ENCODE measurements at regions not wholly inside any gene's neighbourhood (a gene's known extent, or its start where the extent isn't known, plus 50 kb on each side); places are given as distances from the start of the nearest gene placed in this dataset.

- TF ChIP-seq CTCF (conservative IDR thresholded peaks at IDR 0.05 in 1 of 2, IDR thresholded peaks at IDR 0.05 in 1 of 2; ENCODE audit: extremely low read depth in 1 of 2, insufficient read depth in 1 of 2, low read depth in 1 of 2, low read length in 2 of 2) (no peak), EZH2 (IDR thresholded peaks at IDR 0.05; ENCODE audit: borderline replicate concordance, low read length) (no peak)
Measured at GRCh38 chr4:53682196-53682595, 90.9 kb upstream of the LNX1 start.

Measured in mammary epithelial cell (primary cell).